PFSK-1 (cell line): ENCODE measurements at regions not wholly inside any gene's neighbourhood (a gene's known extent, or its start where the extent isn't known, plus 50 kb on each side); places are given as distances from the start of the nearest gene placed in this dataset.

Source experiments
- FOXP2 ChIP-seq: optimal IDR thresholded peaks from 2 replicates; pipeline ENCODE3; 2011; ENCODE audit warnings: borderline replicate concordance, control low read depth, inconsistent platforms; ENCODE audit not compliant: insufficient read depth; ENCODE audit errors: extremely low read length, extremely low read depth
- POLR2AphosphoS5 ChIP-seq: IDR thresholded peaks from 2 replicates; pipeline ENCODE4 v1.6.1; 2012; ENCODE audit warnings: low read depth, mild to moderate bottlenecking, control low read depth, low read length, moderate library complexity
- REST ChIP-seq, 2 experiments: IDR thresholded peaks; 2 replicates each; pipeline versions ENCODE4 v1.6.1 to v1.8.0; 2011 to 2012; ENCODE audit warnings: low read depth in 2 of 2, low read length in 2 of 2, control low read depth in 1 of 2, inconsistent platforms in 1 of 2, mild to moderate bottlenecking in 1 of 2, moderate library complexity in 1 of 2; ENCODE audit not compliant: insufficient read depth in 1 of 2
- SIN3A ChIP-seq: IDR thresholded peaks from 2 replicates; pipeline ENCODE4 v1.6.1; 2012; ENCODE audit warnings: mild to moderate bottlenecking, low read length, moderate library complexity, borderline replicate concordance; ENCODE audit not compliant: insufficient read depth
- TAF1 ChIP-seq: IDR thresholded peaks from 2 replicates; pipeline ENCODE4 v1.6.1; 2012; ENCODE audit warnings: low read length, control low read depth, borderline replicate concordance; ENCODE audit not compliant: insufficient read depth

- TF ChIP-seq FOXP2 (no peak), SIN3A (no peak), TAF1 (no peak), REST (IDR thresholded peaks at IDR 0.05; ENCODE audit: insufficient read depth in 1 of 2, low read depth in 2 of 2, low read length in 2 of 2) (no peak), POLR2AphosphoS5 (no peak)
Measured at GRCh38 chr10:109665321-109665720, 258.0 kb downstream of the XPNPEP1 start.

- TF ChIP-seq POLR2AphosphoS5 (no peak), FOXP2 (no peak), REST (IDR thresholded peaks at IDR 0.05; ENCODE audit: insufficient read depth in 1 of 2, low read depth in 2 of 2, low read length in 2 of 2) (no peak), SIN3A (no peak), TAF1 (no peak)
Measured at GRCh38 chr10:109664554-109664953, 258.8 kb downstream of the XPNPEP1 start.

GRCh38 chr10:109663122-109663521, 260.2 kb downstream of the XPNPEP1 start:
- TF ChIP-seq REST (IDR thresholded peaks at IDR 0.05; ENCODE audit: insufficient read depth in 1 of 2, low read depth in 2 of 2, low read length in 2 of 2) (no peak), FOXP2 (no peak), SIN3A (no peak), POLR2AphosphoS5 (no peak), TAF1 (no peak)

- TF ChIP-seq SIN3A (no peak), TAF1 (no peak), REST (IDR thresholded peaks at IDR 0.05; ENCODE audit: insufficient read depth in 1 of 2, low read depth in 2 of 2, low read length in 2 of 2) (no peak), FOXP2 (no peak), POLR2AphosphoS5 (no peak)
Measured at GRCh38 chr10:109650228-109650627, 273.1 kb downstream of the XPNPEP1 start.

- no peak for TF ChIP-seq SIN3A
- TF ChIP-seq FOXP2: no peak
- no peak for TF ChIP-seq TAF1
- TF ChIP-seq POLR2AphosphoS5: no peak
- TF ChIP-seq REST (IDR thresholded peaks at IDR 0.05; ENCODE audit: insufficient read depth in 1 of 2, low read depth in 2 of 2, low read length in 2 of 2): no peak
Measured at GRCh38 chr10:109647627-109648026, 275.7 kb downstream of the XPNPEP1 start.
